Gastrocnemius medialis (tissue), 4 donors: ENCODE measurements at regions not wholly inside any gene's neighbourhood (a gene's known extent, or its start where the extent isn't known, plus 50 kb on each side); places are given as distances from the start of the nearest gene placed in this dataset.

ENCODE experiments used
- ATAC-seq, 2 donors: fragments of 150-250 bp; one replicate each; pipeline ENCODE4 v1.9.1; 2016
- DNase-seq, 2 donors: peaks; one replicate each; pipeline ENCODE4 v3.0.0-alpha.2; 2019
- H3K27ac ChIP-seq, 4 donors: fragments of 200-600 bp; sonication (generic); 1 replicate in 1 of 4; 2 replicates in 3 of 4; pipeline ENCODE4 v1.5.1; 2016 to 2018; ENCODE audit warnings: mild to moderate bottlenecking in 2 of 4, moderate library complexity in 1 of 4
- H3K27me3 ChIP-seq, 3 donors: fragments of 200-600 bp; sonication (generic) in 2 of 3; 1 replicate in 1 of 3; 2 replicates in 2 of 3; pipeline versions ENCODE4 v1.5.1 to v1.6.0; 2016 to 2019; ENCODE audit warnings: mild to moderate bottlenecking in 1 of 3, moderate library complexity in 1 of 3
- H3K36me3 ChIP-seq, 2 donors: fragments of 200-600 bp; sonication (generic) in 1 of 2; one replicate each; pipeline ENCODE4 v1.5.1; 2017 to 2018
- H3K4me1 ChIP-seq, 2 donors: fragments of 200-600 bp; sonication (generic) in 1 of 2; one replicate each; pipeline ENCODE4 v1.5.1; 2016 to 2017; ENCODE audit warnings: mild to moderate bottlenecking in 2 of 2
- H3K4me3 ChIP-seq, 4 donors: fragments of 200-600 bp; sonication (generic) in 3 of 4; 1 replicate in 1 of 4; 2 replicates in 3 of 4; pipeline ENCODE4 v1.5.1; 2016 to 2019; ENCODE audit warnings: mild to moderate bottlenecking in 2 of 4
- H3K9me3 ChIP-seq, 3 donors: fragments of 200-600 bp; sonication (generic) in 2 of 3; 1 replicate in 1 of 3; 2 replicates in 2 of 3; pipeline ENCODE4 v1.5.1; 2016 to 2019
- POLR2A ChIP-seq, 2 donors: fragments of 450-650 bp; IDR thresholded peaks; one replicate each; pipeline ENCODE4 v1.6.1; 2017; ENCODE audit warnings: antibody characterized with exemption in 2 of 2, mild to moderate bottlenecking in 2 of 2, moderate library complexity in 2 of 2
- in situ Hi-C, 4 donors: fragments of 200-750 bp; cut with MboI; loops; one replicate each; pipeline versions ENCODE4 v1.15.0 to v1.8.0; 2017; ENCODE audit warnings: low sequenced_read_pairs in 4 of 4
- intact Hi-C: fragments of 100-400 bp; cut with DNase I; formaldehyde crosslinking; loops from one replicate; pipeline ENCODE4 v1.15.1; 2023; ENCODE audit warnings: low total_unique reads
- TF ChIP-seq, protein P1 (sequence below), 5 experiments: fragments of 450-650 bp in 3 of 5; fragments of 200-600 bp in 2 of 5; sonication (generic) in 2 of 5; IDR thresholded peaks in 4 of 5; conservative IDR thresholded peaks in 1 of 5; 1 replicate in 4 of 5; 2 replicates in 1 of 5; pipeline ENCODE4 v1.5.1; 2016 to 2019; ENCODE audit warnings: antibody characterized with exemption in 5 of 5, mild to moderate bottlenecking in 3 of 5, moderate library complexity in 3 of 5

DNA sequence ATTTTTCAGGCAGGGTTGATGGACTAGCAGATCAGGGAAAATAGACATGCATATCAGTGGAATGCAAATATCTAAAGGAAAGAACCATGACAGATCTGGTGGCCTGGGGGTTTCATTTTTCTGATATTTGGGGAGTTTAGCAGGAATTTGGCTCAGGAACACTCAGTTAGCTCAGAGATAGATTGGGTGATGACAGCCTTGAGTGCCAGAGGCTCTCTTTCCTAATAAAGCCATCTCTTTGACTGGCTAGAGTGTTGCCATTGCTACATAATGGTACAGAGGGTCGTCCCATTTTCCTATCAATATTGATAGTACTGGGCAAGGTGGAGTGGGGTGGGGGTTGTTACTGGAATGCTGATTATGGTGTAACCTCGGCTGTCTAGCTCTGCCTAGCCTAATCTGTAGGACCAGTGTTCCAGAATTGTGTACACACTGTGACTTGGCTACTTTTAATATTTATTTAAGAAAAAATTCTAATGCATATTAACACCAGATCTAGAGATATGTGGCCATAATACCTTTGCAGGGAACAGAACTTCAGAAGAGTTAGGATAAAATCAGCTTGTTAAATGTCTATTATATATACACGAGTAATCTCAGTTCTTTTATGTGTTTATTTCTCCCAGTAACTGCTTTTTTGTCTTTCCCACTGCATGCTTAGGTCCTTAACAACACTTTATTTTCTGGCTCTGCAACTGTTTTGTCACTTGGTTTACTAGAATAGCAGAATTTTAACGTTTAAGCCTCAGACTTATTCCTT is 145.0 kb upstream of the SPOCK3 start:
- DNase-seq (no peak), ATAC-seq (no peak)
- H3K36me3 ChIP-seq, result no peaks in the 10 kb centered on the region
- intact Hi-C loops (no loop called here), in situ Hi-C loops (no loop called here)
- no peaks in the 10 kb centered on the region for H3K4me1 ChIP-seq
- no peak overlapping the region for H3K27ac ChIP-seq
- H3K9me3 ChIP-seq, result no peaks in the 10 kb centered on the region
- no peak overlapping the region for H3K4me3 ChIP-seq
- H3K27me3 ChIP-seq, result no peaks in the 10 kb centered on the region
- TF ChIP-seq, protein P1, sequence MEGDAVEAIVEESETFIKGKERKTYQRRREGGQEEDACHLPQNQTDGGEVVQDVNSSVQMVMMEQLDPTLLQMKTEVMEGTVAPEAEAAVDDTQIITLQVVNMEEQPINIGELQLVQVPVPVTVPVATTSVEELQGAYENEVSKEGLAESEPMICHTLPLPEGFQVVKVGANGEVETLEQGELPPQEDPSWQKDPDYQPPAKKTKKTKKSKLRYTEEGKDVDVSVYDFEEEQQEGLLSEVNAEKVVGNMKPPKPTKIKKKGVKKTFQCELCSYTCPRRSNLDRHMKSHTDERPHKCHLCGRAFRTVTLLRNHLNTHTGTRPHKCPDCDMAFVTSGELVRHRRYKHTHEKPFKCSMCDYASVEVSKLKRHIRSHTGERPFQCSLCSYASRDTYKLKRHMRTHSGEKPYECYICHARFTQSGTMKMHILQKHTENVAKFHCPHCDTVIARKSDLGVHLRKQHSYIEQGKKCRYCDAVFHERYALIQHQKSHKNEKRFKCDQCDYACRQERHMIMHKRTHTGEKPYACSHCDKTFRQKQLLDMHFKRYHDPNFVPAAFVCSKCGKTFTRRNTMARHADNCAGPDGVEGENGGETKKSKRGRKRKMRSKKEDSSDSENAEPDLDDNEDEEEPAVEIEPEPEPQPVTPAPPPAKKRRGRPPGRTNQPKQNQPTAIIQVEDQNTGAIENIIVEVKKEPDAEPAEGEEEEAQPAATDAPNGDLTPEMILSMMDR (IDR thresholded peaks at IDR 0.05 in 4 of 5, conservative IDR thresholded peaks at IDR 0.05 in 1 of 5), result no peak
- no peak for TF ChIP-seq POLR2A (IDR thresholded peaks at IDR 0.05)

DNA sequence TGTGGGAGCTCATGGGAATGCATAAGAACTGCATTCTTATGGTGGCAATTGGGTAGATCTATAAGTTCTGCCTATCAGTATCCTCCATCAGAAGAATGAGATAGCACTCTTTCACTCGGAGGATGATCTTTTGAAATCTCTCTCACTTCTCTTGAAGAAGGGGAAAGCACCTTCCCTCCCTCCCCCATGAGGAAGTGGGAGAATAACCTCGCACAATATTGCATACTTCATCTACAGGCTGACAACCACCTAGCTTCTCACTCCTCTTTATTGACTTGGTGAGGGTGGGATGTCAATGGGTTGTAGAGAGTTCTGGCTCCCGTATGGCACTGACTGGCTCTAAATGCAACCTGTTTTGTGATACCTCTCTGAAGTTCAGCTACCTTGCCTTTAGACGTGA is 146.7 kb upstream of the SPOCK3 start:
- in situ Hi-C loops (no loop called here), intact Hi-C loops (no loop called here)
- no peak overlapping the region for H3K27ac ChIP-seq
- no peaks in the 10 kb centered on the region for H3K27me3 ChIP-seq
- DNase-seq (no peak), ATAC-seq (no peak)
- no peaks in the 10 kb centered on the region for H3K9me3 ChIP-seq
- TF ChIP-seq, protein P1 (IDR thresholded peaks at IDR 0.05 in 4 of 5, conservative IDR thresholded peaks at IDR 0.05 in 1 of 5), result no peak
- no peak for TF ChIP-seq POLR2A (IDR thresholded peaks at IDR 0.05)
- no peak overlapping the region for H3K4me3 ChIP-seq
- H3K4me1 ChIP-seq, result no peaks in the 10 kb centered on the region
- no peaks in the 10 kb centered on the region for H3K36me3 ChIP-seq

DNA sequence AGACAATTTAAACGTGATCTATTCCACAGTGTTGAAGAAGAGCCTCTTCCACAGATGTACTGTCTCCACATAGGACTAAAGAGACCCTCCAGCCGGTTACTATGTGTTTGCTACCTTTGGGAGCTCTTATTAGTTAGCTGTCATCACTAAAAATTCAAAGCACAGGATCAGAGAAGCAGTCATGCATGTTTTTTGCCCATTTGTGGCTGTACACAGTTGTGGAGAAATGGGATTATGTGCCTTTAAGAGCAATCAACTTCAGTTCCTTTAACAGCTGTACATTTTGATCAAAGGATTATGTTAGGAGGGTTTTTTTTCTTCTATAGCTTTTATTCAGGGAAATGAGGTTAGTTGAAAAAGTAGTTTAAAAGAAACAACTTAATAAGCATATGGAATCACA is 149.0 kb upstream of the SPOCK3 start:
- no peaks in the 10 kb centered on the region for H3K36me3 ChIP-seq
- H3K4me1 ChIP-seq, result no peaks in the 10 kb centered on the region
- TF ChIP-seq POLR2A (IDR thresholded peaks at IDR 0.05), result no peak
- TF ChIP-seq, protein P1 (IDR thresholded peaks at IDR 0.05 in 4 of 5, conservative IDR thresholded peaks at IDR 0.05 in 1 of 5), result no peak
- no peak overlapping the region for H3K4me3 ChIP-seq
- DNase-seq (no peak), ATAC-seq (no peak)
- no peaks in the 10 kb centered on the region for H3K9me3 ChIP-seq
- intact Hi-C loops (no loop called here), in situ Hi-C loops (no loop called here)
- no peaks in the 10 kb centered on the region for H3K27me3 ChIP-seq
- H3K27ac ChIP-seq, result no peak overlapping the region

DNA sequence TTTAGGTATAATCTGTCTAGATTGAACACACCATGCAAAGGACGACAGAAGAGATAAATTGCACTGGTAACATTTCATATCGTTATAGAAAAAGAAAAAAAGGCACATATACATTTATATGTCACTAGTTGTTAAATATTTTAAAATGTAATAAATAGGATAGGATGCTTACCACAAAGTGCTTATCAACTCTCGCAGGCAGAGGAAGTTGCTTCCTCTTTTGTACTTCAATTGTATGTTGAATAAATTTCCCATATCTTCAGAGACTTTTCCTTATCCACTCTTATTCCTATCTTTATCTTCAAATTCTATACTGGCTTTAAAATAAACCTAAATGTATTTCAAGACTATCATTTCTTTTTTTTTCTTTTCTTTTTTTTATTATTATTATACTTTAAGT is 163.3 kb upstream of the SPOCK3 start:
- TF ChIP-seq, protein P1 (IDR thresholded peaks at IDR 0.05 in 4 of 5, conservative IDR thresholded peaks at IDR 0.05 in 1 of 5), result no peak
- TF ChIP-seq POLR2A (IDR thresholded peaks at IDR 0.05), result no peak
- Histone ChIP-seq H3K9me3 (no peaks in the 10 kb centered on the region), H3K4me1 (no peaks in the 10 kb centered on the region), H3K27me3 (no peaks in the 10 kb centered on the region), H3K4me3 (no peak overlapping the region), H3K36me3 (no peaks in the 10 kb centered on the region), H3K27ac (no peak overlapping the region)
- in situ Hi-C loops, result no loop called here
- DNase-seq (no peak), ATAC-seq (no peak)
- intact Hi-C loops, result no loop called here

DNA sequence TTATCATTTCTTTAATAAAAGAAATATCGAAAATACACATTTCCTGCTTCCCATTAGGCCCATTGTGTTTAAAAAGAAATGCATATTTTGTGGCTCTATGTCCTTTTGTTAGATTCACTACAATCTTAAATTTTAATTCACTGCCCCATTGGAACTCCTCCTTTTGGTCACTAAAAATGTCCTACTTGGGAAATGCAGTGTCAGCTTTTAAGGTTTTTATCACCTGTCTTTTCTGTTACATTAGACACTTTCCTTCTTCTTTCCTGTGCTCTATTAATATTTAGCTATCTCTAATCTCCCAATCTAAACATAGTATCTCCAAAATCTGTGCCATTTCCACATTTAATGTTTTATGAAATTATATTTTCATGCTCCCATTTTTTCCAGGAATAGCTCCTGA is 164.9 kb upstream of the SPOCK3 start:
- Histone ChIP-seq H3K4me3 (no peak overlapping the region), H3K36me3 (no peaks in the 10 kb centered on the region), H3K27ac (no peak overlapping the region), H3K4me1 (no peaks in the 10 kb centered on the region), H3K9me3 (no peaks in the 10 kb centered on the region), H3K27me3 (no peaks in the 10 kb centered on the region)
- TF ChIP-seq POLR2A (IDR thresholded peaks at IDR 0.05), result no peak
- TF ChIP-seq, protein P1 (IDR thresholded peaks at IDR 0.05 in 4 of 5, conservative IDR thresholded peaks at IDR 0.05 in 1 of 5), result no peak
- intact Hi-C loops (no loop called here), in situ Hi-C loops (no loop called here)
- DNase-seq, result no peak
- no peak for ATAC-seq
